ENCODE measurements at regions not wholly inside any gene's neighbourhood (a gene's known extent, or its start where the extent isn't known, plus 50 kb on each side); places are given as distances from the start of the nearest gene placed in this dataset.

DNA sequence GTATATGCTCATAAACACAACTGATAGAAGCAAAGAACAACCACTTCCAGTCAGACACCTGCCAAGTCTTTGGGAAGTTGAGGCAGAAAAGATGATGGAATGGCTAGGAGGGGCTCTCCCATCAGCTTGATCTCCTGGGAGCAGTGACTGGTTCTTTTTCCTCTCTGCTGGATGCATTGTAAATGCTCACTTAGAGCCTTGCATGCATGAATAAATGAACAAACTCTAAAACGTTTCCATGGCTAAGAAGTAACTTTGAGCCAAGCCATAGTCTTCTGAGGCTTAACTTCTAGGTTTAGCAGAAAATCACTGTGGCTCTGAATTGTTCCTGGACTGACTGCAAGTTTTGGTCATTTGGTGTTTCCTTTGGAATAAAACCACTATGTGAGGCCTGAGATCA is 166.4 kb upstream of the CITED2 start:
- DNase-seq (ENCODE audit: low read depth in 2 of 2) = no peak

DNA sequence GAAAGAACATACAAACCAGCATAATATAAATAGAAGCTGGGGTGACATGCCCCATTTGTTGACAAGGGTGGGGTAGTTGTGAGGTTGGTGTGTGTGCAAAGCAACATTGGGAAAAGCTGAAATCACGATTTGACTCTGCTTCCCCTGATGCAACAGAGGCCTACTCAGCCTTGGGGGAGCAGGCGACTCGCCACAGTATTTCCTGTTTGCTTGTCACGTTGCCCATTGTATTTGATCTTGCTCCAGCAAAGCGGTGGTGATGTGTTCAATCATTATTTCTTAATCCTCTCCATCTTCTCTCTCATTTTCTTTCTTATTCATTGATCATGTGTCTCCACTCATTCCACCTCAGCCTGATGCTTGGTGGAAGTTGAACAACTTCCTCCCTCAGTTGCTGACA is 165.8 kb upstream of the CITED2 start:
- DNase-seq (ENCODE audit: low read depth in 2 of 2) = peak; percentile 9 to 21

DNA sequence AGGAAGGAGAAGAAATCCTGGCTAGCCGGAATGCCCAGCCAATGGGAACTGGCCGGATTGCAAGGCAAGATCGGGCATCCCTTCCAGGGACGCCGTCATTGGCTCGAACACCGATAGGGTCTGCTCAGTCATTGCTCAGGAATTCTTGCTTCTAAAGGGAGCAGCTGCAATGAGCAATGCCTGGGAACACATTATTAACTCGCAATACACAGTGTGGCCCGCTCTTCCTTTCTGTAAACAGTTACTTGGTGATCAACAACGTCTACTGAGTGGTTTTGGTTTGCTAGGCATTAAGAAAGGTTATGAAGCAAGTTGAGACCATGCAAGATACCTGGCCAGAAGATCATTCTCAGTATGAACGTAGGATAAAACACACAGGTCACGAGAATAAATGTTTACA is 165.4 kb upstream of the CITED2 start:
- no peak for DNase-seq (ENCODE audit: low read depth in 2 of 2)

DNA sequence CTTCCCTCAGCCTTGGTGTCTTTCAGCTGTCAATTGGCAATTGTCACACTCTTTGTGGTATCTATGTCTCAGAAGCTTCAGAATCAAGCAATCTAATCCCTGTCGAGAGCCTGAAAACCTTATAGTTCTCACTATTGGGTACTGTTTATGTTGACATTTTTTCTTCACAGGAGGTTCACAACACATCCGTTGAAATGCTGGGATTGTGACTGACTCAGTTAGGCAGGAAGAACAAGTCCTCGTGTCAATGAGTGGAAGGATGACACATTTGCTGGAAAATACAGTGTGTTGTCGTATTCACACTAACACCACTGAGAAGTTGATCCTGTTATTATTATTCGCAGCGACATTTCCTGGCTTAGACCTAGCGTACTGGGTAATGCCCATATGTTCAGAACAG is 163.9 kb upstream of the CITED2 start:
- DNase-seq (ENCODE audit: low read depth in 2 of 2) = no peak

DNA sequence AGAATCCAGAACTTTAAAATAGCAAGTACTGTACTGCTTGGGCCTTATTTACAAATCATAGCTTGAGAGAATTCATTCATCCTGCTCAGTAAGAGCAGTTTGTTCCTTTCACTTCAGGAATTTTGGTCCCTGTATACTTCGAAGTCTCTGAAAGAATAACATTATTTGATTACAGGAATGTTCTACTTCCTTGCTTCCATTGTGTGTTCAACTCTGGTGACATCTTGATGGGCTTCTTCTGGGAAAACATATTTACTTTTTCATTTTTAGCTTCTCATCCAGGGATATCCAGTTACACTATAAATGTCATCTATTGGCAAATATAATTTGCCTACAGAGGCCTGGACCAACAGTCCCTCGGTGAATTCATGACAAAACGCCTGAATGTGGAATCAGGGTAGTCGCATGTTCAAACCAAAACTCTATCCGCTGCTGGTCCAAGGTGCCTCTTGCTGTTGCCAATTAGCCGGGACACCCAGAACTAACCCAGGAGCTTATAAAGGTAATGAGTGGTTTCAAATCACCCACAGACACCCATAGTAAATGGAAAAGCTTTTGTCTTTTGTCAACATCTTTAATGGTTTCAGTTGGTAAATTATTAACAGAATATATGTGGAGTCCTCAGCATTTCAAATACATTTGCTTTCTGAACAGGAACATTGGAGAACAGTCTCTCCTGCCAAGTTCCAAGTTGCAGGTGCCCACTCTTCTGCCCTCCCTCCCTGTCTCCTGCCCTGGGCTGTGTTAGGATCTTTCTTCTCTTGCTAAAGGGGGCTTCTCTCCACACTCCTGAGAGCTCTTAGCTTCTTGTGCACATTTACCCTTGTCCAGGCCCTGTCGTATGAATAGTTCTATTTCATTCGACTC is 162.5 kb upstream of the CITED2 start:
- DNase-seq (ENCODE audit: low read depth in 2 of 2) = no peak

DNA sequence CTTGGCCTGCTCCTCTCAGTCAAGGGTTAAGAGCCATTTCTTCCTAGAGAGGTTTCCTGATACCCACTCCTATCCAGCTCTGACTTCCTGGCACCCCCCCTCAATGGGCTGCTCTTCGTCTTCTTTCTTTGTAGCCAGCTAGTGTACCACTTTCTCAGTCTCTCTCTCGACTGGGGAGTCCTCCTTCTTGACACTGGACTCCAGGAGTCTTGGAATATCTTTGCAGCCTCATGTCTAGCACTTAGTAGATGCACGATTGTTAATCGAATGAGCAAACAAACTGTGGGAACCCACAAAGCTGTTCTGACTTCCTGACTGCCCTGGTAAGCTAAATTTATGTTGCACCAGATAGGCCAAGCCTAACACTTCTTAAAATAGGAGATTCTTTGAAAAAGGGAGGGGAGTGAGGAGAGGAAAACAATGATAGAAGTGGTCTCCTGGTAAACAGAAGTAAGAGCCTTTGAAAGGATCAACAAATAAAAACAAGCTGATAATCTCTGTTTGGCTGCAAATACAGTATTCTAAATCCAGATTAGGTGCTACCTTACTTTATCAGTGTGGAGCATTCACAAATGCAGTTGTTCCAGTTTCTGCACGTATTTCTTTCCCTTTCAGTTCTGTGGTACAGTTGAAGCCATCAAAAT is 160.1 kb upstream of the CITED2 start:
- no peak for DNase-seq (ENCODE audit: low read depth in 2 of 2)

DNA sequence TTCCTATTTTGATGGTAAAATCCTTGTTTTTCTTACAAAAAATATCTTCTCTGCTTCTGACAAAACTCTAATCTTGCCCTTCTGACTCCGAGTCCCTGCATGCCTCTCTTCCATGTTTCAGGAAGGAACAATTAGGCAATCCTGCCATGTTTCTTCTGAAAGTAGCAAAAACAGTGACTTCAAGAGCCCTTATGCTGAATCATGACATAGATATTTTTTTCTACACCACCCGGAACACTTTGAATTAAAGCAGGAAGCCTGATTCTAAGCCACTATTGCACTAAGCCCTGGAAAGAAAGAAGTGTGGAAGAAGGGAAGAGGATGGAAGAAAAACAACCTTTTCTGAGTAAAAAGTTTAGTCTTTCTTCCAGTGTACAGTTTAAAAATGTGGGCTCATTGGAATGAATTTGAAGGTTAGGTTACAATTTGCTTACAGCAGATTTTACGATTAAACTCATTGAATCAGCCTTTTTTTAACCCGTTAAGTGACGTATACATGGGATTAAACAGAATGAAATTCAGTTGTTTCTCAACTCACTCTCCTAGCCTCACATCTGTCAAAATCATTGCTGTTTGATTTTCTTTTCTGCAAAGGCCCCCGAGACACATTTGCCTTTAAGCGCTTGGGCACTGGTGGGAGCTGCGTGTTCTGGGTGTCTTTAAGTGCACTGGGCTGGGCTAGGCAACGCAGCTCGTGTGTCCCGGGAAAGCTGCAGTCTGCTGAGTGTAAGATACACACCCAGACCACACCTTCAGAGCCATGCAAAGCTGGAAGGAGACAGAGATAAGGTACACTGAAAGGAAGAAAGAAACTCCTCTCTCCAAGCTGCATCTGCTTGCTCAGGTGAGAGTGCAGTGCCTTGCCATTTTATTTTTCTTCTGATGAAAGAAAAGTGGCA is 159.4 kb upstream of the CITED2 start:
- DNase-seq (ENCODE audit: low read depth in 2 of 2) = no peak

DNA sequence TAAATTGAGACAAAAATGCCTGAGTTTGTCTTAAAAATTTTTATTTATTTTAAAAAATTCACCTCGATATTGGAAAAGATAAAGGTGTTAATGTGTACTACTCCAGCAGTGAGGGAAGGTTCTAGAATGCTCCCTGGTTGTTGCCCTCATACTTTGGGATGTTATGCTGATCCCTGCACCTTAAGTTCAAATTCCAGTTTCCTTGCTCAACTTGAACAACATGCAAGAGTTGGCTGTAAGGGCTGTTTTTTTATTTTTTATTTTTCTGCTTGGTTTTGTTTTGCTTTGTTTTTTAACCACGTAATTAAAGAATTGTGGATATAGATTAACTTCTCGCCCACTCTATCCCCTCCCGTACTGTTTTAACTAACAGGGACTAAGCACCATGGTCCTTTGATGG is 158.7 kb upstream of the CITED2 start:
- DNase-seq (ENCODE audit: low read depth in 2 of 2) = no peak

DNA sequence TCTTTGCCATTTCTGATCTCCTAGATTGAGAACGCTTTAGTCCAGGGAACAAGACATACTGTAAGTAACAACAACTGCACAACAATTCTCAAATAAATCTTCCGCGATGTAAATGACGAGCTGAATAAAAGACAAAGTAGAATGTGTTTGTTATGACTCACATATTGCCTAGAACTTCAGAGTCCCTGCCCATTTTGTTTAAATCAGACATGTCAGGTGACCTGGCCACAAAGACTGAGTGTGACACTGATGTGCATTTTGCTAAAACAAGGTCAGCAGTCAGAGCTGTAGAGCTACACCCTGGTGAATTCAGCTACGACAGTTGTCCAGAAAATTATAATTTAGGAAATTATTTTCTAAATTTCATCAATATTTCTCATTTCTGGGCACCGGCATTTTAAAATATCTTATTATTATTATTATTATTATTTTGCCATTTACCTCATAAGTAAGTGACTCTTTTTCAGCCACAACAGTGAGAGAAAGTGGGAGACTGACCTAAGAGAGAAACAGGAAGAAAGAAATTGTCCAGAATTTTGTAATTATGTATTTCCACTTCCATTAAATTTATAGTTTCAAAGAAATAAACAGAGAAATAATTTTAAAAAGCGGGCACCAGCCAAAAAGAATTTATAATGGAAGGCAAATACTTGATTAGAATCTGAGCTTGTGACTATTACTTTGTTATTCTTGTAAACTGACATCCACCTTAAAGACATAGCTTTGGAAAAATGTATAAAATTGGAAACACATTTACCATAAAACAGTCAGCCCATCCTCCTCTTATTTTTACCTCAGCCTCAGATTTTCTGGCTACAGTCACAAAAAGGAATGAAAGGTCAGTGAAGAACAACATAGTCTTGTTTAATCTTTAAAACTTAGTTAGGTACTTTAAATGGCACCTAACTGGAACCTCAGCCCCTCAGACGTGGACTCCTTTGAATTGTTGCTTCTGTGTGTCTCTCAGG is 157.0 kb upstream of the CITED2 start:
- DNase-seq (ENCODE audit: low read depth in 2 of 2) = peak; percentile 14 to 19

DNA sequence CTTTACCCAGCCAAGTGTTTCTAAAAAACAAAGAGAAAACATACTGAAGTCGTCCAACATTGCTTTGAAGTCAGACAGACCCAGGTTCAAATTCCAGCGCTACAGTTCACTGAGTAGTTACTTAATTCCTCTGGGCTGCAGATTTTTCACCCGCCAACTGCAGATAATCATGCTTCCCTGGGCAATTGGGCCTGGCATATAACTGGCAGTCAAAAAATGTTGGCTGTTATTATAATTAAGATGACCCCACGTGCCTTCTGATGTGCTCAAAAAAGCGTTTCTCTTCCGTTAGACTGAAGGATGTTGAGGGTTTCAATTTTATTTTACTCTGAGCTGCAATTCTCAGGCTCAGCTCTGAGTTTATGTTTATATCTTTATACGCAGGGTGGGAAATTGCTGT is 156.1 kb upstream of the CITED2 start:
- DNase-seq (ENCODE audit: low read depth in 2 of 2) = no peak

DNA sequence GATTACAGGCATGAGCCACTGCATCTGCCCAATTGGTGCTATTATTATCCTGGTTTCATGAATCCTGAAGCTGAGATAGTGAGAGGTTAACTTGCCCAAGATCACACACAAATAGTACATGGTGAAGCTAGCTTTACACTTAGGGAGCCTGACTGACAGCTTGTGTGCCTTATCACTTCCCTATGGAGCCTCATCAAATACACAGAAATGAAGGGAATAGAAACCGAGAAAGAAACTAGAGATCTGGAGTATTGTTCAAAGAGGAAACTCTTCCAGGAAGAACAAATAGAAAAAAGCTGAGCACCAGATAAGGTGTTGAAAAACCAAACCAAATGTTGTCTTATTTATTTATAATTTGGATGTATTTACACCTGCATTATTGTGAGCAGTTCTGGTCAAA is 155.0 kb upstream of the CITED2 start:
- no peak for DNase-seq (ENCODE audit: low read depth in 2 of 2)

DNA sequence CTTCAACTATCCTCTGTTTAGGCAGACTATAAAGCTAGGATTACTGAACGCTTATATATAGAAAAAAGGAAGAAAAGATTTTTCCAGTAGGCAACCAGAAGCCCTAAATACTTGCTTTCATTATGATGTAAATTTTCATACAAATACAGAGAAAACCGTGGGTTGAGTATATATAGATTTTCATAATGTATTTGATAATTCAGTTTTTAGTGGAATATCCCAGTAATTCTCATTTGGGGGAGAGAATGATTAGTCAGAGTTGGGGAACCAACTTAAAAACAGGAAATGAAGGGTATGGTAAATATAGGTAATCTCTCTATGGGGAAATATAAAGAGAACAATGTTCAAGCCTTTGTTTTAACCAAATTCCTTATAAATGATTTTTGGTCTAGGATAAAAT is 154.0 kb upstream of the CITED2 start:
- no peak for DNase-seq (ENCODE audit: low read depth in 2 of 2)

DNA sequence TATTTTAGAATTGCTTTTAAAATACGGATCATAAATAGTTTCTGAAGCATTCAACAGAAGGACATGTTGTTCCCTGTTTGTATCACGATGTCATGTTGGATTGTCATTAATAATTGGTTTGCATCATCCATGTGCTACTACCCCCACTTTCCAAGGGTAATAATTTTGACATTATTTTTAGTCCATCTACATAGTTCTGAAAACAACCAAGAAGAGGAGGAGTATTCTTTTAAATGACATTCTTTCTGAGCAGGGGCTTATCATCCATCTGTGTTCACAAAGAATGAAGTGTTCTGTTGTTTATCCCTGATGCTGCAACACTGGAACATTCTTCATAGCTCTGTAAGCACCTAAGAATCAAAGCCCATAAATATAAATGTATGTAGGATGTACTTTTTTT is 151.0 kb upstream of the CITED2 start:
- no peak for DNase-seq (ENCODE audit: low read depth in 2 of 2)

DNA sequence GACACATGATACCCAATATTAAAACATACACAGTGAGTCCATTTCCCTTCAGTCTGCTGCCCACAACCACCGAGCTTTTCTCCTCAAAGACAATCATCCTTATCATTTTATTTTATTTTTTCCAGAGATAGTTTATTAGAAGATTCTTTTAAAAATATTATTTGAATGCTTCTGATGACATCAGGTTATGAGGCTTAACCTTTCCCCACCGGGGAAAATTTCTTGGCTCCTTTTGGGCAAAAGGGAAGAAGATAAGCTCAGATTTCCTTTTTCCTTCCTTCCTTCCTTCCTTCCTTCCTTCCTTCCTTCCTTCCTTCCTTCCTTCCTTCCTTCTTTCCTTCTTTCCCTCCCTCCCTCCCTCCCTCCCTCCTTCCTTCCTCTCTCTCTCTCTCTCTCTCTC is 149.5 kb upstream of the CITED2 start:
- no peak for DNase-seq (ENCODE audit: low read depth in 2 of 2)

DNA sequence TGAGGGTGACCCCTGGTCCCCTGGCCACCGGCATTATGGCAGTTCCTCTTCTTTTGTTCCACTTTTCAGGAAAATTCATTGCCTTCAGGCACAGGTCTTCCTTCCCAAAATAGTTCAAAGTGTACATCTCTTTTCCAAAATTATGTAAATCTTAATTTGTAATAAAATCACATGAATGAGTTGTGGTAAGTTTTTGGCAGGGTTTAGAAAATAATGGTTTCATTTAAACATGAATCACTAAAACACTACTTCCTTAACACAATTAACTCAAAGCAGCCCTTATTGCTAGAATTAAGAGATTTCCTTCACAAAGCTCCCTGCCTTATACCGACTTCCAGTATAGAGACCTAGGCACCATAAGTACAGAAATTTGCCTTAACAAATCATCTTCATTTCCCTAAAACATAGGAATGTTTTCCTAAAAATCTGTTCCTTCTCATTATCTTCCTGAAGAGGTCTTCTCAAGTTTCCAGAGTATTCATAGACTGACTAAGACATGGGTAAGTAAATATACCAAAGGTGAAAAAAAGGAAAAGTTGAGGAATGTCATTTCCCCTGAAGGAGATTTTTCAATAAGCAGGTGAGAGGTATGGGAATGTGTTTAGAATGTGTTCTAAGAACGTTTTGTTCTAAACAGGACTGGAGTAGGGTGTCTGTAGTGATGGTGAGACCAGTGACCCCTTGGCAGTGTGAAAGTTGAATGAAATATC is 148.2 kb upstream of the CITED2 start:
- no peak for DNase-seq (ENCODE audit: low read depth in 2 of 2)

DNA sequence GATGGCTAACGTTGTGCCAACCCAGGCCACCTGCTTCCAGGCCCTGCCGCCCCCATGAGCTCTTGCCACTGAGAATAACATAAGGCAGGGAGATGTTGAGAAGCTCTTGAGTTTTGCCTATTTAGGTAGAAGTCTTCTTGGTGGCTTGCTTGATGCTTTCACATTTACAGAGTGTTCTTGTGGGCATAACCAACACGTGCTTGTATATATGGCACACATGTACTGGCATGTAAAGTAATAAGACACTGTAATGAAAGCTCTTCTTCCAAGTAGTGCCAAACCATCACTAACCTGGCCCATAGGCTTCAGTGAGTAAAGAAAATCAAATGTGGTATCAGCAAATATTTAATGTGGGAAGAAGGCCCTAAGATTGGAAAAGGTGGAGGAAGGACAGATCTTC is 146.9 kb upstream of the CITED2 start:
- DNase-seq (ENCODE audit: low read depth in 2 of 2) = no peak

DNA sequence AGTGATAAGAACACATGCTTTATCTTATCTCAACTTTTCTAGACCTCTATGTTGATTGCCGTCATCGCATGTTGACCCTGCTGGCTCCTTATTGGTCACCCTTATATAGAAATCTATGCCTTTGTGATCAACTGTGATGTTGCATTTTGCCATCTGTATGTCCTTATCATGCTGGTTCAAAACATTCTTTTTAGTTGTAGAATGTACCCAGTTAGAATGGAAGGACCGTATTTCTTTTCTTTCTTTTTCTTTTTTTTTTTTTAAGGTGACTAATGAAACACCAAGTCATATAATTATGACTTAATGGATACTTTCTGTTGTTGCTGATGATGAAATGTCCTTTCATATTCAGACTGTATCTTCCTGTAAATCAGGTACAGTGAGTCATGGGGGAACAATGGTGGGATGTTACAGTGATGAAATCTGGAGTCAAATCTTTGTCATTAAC is 145.9 kb upstream of the CITED2 start:
- DNase-seq (ENCODE audit: low read depth in 2 of 2) = no peak

DNA sequence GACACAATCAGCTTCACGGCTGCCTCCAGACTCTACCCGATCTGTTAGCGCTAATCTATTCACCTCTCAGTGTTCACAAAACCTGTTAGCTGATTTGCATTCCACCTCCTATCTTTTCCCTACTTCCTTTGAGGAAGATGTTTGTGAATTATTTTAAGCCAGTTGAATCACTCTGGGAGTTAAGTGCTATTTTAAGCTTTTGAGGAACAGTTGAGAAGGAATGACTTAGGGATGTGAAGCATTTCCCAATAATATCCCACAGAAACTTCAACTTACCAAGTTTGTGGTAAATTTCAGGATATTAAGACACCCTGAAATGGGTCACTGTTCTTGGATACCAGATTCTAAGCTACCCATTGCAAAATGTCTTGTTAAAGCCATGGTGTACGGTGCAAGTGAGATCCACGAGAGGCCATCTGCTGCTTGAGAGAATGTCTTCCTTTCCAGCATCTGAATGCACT is 145.2 kb upstream of the CITED2 start:
- no peak for DNase-seq (ENCODE audit: low read depth in 2 of 2)

DNA sequence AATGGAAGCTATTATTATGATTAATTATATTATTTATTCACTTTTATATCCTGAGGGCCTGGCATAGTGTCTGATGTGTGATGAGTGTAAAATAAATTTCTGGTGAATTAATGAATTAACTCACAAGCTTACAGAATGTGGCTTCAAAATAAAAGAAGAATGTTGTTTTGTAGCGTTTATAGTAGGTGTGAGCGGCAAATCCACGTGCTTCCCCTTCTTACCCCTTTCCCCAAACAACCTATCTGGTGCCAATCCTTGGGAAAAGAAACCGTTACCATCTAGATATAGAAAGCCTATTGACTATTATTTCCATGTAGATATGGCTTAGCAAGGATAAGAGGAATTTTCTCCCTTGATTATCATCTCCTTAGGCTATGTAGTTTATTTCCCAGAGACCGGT is 144.6 kb upstream of the CITED2 start:
- DNase-seq (ENCODE audit: low read depth in 2 of 2) = no peak

DNA sequence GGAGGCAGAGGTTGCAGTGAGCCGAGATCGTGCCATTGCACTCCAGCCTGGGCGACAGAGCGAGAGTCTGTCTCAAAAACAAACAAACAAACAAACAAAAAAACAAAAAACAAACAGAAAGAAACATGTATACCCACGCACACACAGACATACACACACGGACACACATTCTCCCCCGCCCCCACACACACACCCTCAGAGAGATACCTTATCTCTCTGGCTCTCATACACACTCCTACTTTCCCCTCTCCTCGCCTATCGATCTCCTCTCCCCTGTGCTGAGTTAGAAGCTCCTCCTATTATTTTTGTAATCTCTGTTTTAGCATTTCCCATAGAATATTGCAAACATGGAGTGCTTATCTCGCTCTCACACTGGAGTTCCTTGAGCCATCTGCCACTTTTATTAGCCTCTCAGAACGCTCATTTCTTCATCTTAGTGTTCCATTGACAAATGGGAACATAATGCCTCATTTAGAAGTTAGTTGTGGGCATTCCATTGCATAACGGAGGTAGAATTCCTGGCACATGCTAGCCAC is 144.2 kb upstream of the CITED2 start:
- DNase-seq (ENCODE audit: low read depth in 2 of 2) = no peak

Measured in stimulated activated CD8-positive, alpha-beta memory T cell treated with anti-CD3 and anti-CD28 coated beads, Interleukin-7, amount 100 ng/mL, for 4 hours (primary cell).